Left lung (tissue), 4 donors: ENCODE measurements at regions not wholly inside any gene's neighbourhood (a gene's known extent, or its start where the extent isn't known, plus 50 kb on each side); places are given as distances from the start of the nearest gene placed in this dataset.

Source experiments
- ATAC-seq: fragments of 200-7000 bp; cut with Tn5 transposase; one replicate; pipeline ENCODE4 v1.9.1; 2020; ENCODE audit warnings: moderate library complexity
- DNase-seq, 4 donors: peaks; one replicate each; pipeline ENCODE4 v3.0.0-alpha.2; 2013 to 2020
- H3K27ac ChIP-seq, 2 donors: fragments of 200-600 bp; sonication (generic) in 1 of 2; one replicate each; pipeline versions ENCODE4 v1.5.0 to v1.8.0; 2020 to 2021
- H3K27me3 ChIP-seq, 2 donors: fragments of 200-600 bp; sonication (generic) in 1 of 2; one replicate each; pipeline versions ENCODE4 v1.5.0 to v1.8.0; 2020 to 2021
- H3K36me3 ChIP-seq, 2 donors: fragments of 200-600 bp; sonication (generic) in 1 of 2; one replicate each; pipeline versions ENCODE4 v1.5.0 to v1.8.0; 2020 to 2021
- H3K4me1 ChIP-seq, 2 donors: fragments of 200-600 bp; one replicate each; pipeline ENCODE4 v1.8.0; 2021
- H3K4me3 ChIP-seq, 2 donors: fragments of 200-600 bp; sonication (generic) in 1 of 2; one replicate each; pipeline versions ENCODE4 v1.5.0 to v1.8.0; 2020 to 2021; ENCODE audit warnings: mild to moderate bottlenecking in 1 of 2
- H3K9me3 ChIP-seq, 2 donors: fragments of 200-600 bp; sonication (generic) in 1 of 2; one replicate each; pipeline versions ENCODE4 v1.5.0 to v1.8.0; 2020 to 2021
- intact Hi-C, 2 donors: fragments of 100-400 bp; cut with DNase I; formaldehyde crosslinking; loops; one replicate each; pipeline versions ENCODE4 v1.11.2 to v1.14.2; 2022
- TF ChIP-seq, protein P1 (sequence below), 2 donors: fragments of 200-600 bp; sonication (generic) in 1 of 2; IDR thresholded peaks; one replicate each; pipeline versions ENCODE4 v1.5.0 to v1.8.0; 2021; ENCODE audit warnings: antibody characterized with exemption in 2 of 2
- donor health status: DM: no; HTN: yes; CAD: no.
- donor health status: DM: no; HTN: no; CAD: no.

DNA sequence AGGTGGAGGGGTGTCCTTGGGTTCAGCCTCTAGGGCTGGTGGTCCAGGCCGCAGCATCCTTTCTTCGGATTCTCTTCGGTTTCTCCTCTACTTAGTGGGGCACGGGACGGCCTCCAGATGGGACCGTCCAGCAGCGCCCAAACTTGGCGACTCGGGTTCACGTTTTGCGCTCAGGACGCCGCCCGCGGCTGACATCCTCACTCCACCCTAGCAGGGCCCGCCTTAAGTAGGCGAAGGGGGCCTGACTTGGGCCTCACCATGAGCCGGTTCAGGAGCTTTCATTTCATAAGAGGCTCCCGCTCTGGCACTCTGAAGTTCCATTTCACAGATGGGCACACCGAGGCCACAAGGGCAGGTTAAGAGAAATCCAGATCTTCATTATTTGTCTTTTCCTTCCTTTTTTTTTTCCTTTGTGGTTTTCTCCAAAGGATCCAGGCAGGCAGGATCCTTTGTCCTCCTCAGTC is 141.2 kb downstream of the SEC14L1 start:
- DNase-seq (peak in 1 of 4 donors; percentile 77), ATAC-seq (peak; percentile 31)
- TF ChIP-seq, protein P1, sequence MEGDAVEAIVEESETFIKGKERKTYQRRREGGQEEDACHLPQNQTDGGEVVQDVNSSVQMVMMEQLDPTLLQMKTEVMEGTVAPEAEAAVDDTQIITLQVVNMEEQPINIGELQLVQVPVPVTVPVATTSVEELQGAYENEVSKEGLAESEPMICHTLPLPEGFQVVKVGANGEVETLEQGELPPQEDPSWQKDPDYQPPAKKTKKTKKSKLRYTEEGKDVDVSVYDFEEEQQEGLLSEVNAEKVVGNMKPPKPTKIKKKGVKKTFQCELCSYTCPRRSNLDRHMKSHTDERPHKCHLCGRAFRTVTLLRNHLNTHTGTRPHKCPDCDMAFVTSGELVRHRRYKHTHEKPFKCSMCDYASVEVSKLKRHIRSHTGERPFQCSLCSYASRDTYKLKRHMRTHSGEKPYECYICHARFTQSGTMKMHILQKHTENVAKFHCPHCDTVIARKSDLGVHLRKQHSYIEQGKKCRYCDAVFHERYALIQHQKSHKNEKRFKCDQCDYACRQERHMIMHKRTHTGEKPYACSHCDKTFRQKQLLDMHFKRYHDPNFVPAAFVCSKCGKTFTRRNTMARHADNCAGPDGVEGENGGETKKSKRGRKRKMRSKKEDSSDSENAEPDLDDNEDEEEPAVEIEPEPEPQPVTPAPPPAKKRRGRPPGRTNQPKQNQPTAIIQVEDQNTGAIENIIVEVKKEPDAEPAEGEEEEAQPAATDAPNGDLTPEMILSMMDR (IDR thresholded peaks at IDR 0.05), result no peak
- Histone ChIP-seq H3K4me1 (peaks cover 10 to 71% of the 10 kb centered on the region in 2 donors), H3K36me3 (no peaks in the 10 kb centered on the region), H3K9me3 (no peaks in the 10 kb centered on the region), H3K4me3 (peak overlapping the region; percentile 48 to 60), H3K27ac (peak overlapping the region; percentile 37 to 63), H3K27me3 (peaks cover 0 to 24% of the 10 kb centered on the region in 2 donors)
- intact Hi-C loops, result no loop called here

GRCh38 chr17:77282524-77283515 is 142.1 kb downstream of the SEC14L1 start:
- Histone ChIP-seq H3K4me3 (peak overlapping the region; percentile 5 to 60), H3K4me1 (peaks cover 19 to 76% of the 10 kb centered on the region in 2 donors), H3K9me3 (no peaks in the 10 kb centered on the region), H3K27ac (no peak overlapping the region), H3K27me3 (peaks cover 0 to 24% of the 10 kb centered on the region in 2 donors), H3K36me3 (no peaks in the 10 kb centered on the region)
- TF ChIP-seq, protein P1 (IDR thresholded peaks at IDR 0.05), result no peak
- peak in 2 of 4 donors; percentile 71 to 76 for DNase-seq
- intact Hi-C loops, result no loop called here
- peak; percentile 2 for ATAC-seq

DNA sequence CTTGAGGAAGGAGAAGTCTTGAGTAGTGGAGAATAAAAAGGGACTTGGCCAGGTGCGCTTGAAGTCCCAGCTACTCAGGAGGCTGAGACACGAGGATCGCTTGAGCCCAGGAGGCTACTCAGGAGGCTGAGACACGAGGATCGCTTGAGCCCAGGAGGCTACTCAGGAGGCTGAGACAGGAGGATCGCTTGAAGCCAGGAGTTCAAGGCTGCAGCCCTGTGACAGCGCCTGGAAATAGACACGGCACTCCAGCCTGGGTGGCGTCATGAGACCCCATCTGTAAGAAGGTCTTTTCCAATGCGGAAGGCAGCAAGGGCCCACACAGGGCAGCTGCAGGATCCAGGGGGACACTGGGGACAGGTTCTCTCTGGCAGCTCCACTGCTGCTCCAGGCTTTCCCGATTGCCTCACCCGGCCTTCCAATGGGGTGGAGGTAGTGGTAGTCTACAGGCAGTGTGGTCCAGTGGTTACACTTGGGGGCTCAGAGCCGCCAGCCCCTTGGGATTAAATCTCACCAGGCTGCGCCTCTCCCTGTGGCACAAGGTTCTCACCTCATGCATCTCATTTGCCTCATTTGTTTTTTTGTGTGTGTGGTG is 143.4 kb downstream of the SEC14L1 start:
- peaks cover 21 to 76% of the 10 kb centered on the region in 2 donors for H3K4me1 ChIP-seq
- intact Hi-C loops, result no loop called here
- H3K27me3 ChIP-seq, result peaks cover 0 to 24% of the 10 kb centered on the region in 2 donors
- H3K4me3 ChIP-seq, result no peak overlapping the region
- no peak overlapping the region for H3K27ac ChIP-seq
- H3K9me3 ChIP-seq, result no peaks in the 10 kb centered on the region
- H3K36me3 ChIP-seq, result no peaks in the 10 kb centered on the region
- DNase-seq, result no peak
- no peak for ATAC-seq
- TF ChIP-seq, protein P1 (IDR thresholded peaks at IDR 0.05), result no peak

GRCh38 chr17:77285594-77286390 is 145.0 kb downstream of the SEC14L1 start:
- peak; percentile 30 for ATAC-seq
- H3K4me3 ChIP-seq, result no peak overlapping the region
- peaks cover 16 to 65% of the 10 kb centered on the region in 2 donors for H3K4me1 ChIP-seq

More at GRCh38 chr17:77285594-77286390, 145.0 kb downstream of the SEC14L1 start:
- peak overlapping the region; percentile 62 to 83 for H3K27ac ChIP-seq
- H3K27me3 ChIP-seq, result peaks cover 0 to 16% of the 10 kb centered on the region in 2 donors
- H3K36me3 ChIP-seq, result no peaks in the 10 kb centered on the region
- TF ChIP-seq, protein P1 (IDR thresholded peaks at IDR 0.05), result peak in 1 of 2 donors; percentile 10
- intact Hi-C loops, result no loop called here
- H3K9me3 ChIP-seq, result no peaks in the 10 kb centered on the region
- peak in 2 of 4 donors; percentile 90 to 95 for DNase-seq
